Stimulated activated CD8-positive, alpha-beta memory T cell treated with anti-CD3 and anti-CD28 coated beads, Interleukin-2, amount 100 ng/mL, for 48 hours (primary cell): ENCODE measurements at regions not wholly inside any gene's neighbourhood (a gene's known extent, or its start where the extent isn't known, plus 50 kb on each side); places are given as distances from the start of the nearest gene placed in this dataset.
"Not testable (repeated sequence)": the region's sequence is repeated elsewhere in the genome, so short reads cannot be mapped to it uniquely, and the experiment has no call there.

Experiments
- DNase-seq, 2 donors: peaks; one replicate each; pipeline ENCODE4 v3.0.0-alpha.2; 2020; ENCODE audit warnings: low read depth in 2 of 2

- no peak for DNase-seq
These were observed 101.2 kb downstream of the ESM1 start for GRCh38 chr5:54884195-54884536.

GRCh38 chr5:54883374-54884194 lies 101.8 kb downstream of the ESM1 start:
- no peak for DNase-seq

- DNase-seq: no peak
These were observed 102.6 kb downstream of the ESM1 start for GRCh38 chr5:54882841-54883240.

- DNase-seq: no peak
These were observed 103.3 kb downstream of the ESM1 start for GRCh38 chr5:54882101-54882500.

- DNase-seq: peak in 1 of 2 donors; percentile 30
These were observed 103.9 kb downstream of the ESM1 start for GRCh38 chr5:54881286-54882005.

- DNase-seq: no peak
These were observed 108.4 kb downstream of the ESM1 start for GRCh38 chr5:54876976-54877375.

GRCh38 chr5:54876556-54876955 lies 108.8 kb downstream of the ESM1 start:
- DNase-seq: no peak

GRCh38 chr5:54874337-54875021 lies 110.9 kb downstream of the ESM1 start:
- DNase-seq: no peak

GRCh38 chr5:54873691-54874090 lies 111.7 kb downstream of the ESM1 start:
- DNase-seq: no peak

- DNase-seq: no peak
These were observed 112.6 kb downstream of the ESM1 start for GRCh38 chr5:54872810-54873209.

- DNase-seq: no peak
These were observed 115.1 kb downstream of the ESM1 start for GRCh38 chr5:54870271-54870670.

- DNase-seq: no peak
These were observed 115.7 kb downstream of the ESM1 start for GRCh38 chr5:54869691-54870090.

GRCh38 chr5:54868511-54869483 lies 116.6 kb downstream of the ESM1 start:
- peak; percentile 10 to 17 for DNase-seq

- no peak for DNase-seq
These were observed 118.0 kb downstream of the ESM1 start for GRCh38 chr5:54867310-54867944.

- not testable (repeated sequence) for DNase-seq
These were observed 120.4 kb downstream of the ESM1 start for GRCh38 chr5:54864911-54865515.

GRCh38 chr5:54862036-54862435 lies 123.4 kb downstream of the ESM1 start:
- no peak for DNase-seq

GRCh38 chr5:54861212-54861894 lies 124.0 kb downstream of the ESM1 start:
- no peak for DNase-seq

GRCh38 chr5:54860321-54860720 lies 125.1 kb downstream of the ESM1 start:
- DNase-seq: no peak

GRCh38 chr5:54859316-54859715 lies 126.1 kb downstream of the ESM1 start:
- no peak for DNase-seq
